DMS153 (cell line): ENCODE measurements at regions not wholly inside any gene's neighbourhood (a gene's known extent, or its start where the extent isn't known, plus 50 kb on each side); places are given as distances from the start of the nearest gene placed in this dataset.

Source experiments
- DNase-seq: peaks from one replicate; lab custom pipeline; 2025; lab: John Stamatoyannopoulos, UW

DNA sequence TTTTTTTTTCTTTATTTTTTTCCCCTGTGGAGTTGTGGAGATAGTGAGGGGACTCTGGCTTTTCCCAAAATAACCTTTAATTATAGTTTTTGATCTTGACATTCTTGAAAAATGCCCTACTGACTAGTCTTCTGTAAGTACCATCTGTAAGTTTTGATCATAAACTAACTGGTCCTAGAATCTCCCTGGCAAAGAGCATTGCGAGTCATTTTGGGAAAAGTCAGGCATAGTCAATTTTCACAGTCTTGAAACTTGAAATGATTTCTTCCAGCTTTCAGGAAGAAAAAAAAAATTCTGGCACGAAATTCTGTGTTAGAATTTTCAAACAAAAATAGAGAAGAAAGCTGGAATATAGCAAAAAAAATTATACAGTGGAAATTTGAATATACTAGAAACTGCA, 181.2 kb upstream of the SNX7 start:
- DNase-seq: no peak

DNA sequence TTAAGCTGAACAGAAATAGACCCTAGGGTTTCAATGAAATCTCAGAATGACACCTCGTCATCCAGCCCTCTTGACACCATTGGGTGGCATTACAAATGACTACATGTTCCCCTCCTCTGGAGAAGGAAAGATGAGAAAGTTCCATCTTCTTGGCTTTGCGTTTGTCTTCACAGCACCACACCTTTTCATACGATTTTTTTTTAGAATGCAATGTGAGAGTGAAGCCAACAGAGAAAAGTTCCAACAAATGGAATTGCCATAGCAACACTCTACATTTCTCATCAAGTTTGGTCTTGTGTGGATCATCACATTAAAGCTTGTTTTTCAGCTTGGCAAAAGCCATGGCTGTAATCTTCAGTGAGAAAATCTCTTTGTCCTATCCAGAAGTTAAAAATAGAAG, 183.4 kb upstream of the SNX7 start:
- no peak for DNase-seq

DNA sequence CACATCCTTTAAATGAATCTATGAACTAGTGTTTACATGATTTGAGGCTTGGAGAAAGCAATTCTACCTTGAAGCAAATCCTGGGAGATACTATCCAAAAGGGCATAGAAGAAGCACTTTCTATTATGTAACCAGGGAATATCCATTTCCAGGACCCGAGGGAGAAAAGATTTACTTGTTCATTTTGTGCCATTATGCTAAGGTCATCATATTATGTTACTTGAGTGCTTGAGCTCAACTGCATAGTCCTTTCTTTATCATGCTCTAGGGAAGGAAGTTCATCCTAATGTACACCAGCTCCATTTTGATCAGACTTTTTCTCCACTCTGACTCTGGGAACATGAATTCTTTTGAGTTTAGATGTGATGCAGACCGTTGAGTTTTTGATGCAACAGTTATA, 188.6 kb upstream of the SNX7 start:
- DNase-seq: no peak

DNA sequence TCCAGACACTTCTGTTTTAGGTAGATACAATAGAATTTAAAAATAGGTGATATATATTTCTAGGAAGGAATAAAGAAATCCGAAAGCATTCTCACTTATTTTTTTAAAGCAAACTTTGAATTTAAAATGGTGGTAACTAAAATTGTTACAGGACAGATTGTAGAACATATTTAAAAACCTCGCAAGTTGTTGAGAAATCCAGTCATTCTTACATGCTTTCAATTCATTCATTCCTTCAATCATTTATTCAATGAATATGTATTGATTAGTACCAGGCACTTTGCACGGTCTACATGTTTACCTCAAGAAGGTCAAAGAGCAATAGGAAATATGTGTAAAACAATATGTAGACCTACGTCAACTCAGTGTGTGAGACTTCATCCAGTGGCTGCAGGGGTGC, 189.9 kb upstream of the SNX7 start:
- DNase-seq: no peak

DNA sequence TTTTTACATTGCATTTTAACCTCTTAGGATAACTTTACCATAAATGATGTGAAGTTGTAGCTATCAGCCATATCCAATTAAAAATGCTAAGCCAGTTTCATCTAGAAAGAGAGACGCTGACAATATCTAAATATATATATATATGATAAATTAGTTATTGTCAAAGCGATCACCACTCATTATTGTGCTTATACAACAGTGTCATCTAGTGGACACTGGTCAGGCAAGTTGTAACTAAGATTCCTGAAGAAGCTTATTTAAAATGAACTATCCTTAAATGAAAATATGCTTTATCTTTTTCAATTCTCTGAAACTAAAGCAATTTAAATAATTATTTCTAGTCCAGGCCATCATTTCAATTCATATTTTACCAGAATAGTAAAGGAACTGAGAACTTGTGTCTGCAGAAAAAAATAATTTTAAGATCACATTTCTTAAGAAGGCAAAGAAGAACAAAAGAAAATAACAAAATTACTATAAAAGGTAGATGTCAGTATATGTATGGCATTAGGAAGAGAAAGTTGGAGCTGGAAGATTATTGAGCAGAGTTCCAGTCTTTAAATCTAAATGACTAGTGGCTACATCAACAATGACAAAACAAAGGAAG, 193.3 kb upstream of the SNX7 start:
- peak; percentile 30 for DNase-seq

DNA sequence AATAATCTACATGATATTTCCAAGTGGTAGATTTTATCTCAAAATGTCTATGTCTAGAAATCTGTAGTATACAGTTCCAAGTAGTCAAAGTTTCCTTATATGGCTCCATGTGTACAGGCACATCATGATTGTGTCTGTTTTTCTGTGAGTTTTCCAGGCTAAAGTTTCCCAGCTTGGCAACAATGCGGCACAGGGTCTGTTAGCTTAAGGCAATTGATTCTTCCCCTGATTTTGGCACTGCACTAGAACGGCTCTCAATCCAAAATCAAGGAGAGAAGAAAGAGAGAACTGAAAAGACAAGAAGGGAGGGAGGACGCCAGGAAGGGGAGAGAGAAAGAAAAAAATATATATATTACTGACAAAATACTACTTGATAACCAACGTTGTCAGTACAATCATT, 193.9 kb upstream of the SNX7 start:
- DNase-seq: no peak

DNA sequence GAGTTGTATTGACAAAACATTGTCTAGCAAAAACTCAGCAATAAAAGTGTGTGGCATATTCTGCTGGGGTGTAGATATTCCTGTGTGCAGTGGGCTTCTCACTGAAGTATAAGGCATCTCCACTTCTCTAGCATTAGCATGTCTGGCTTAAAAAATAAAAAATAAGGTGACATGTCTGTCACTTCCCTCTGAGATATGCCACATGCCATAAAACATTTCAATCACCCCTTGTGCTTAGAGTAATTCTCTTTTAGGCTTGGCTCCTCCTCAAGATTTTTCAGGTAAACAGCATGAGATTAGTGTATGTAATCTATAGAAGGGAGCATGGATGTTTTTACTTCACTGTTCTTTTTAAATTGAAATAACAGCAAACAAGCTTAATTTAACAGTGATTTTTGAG, 194.4 kb upstream of the SNX7 start:
- no peak for DNase-seq

DNA sequence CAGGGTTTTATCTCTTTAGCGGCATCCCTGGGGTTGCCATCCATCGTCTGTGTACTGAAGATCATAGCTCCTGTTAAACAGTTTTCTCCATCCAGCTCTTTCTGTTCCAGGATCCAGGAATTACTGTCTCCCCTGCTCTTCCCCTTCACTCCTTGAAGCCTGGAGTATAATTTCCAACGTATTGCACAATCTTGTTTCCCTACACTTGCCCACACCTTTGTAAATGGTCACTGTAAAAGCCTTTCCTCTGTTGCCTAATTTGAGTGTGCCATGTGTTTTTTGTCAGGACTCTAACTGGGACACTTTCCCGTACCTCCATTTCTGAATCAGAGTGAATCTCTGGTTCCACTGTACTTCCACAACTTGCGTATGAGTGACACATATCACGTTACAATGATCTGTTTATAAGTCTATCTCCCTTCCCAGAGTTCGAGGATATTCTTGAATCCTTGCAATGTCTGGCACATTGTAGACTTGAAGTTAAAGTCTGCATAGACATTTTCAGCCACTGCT, 199.6 kb upstream of the SNX7 start:
- no peak for DNase-seq

DNA sequence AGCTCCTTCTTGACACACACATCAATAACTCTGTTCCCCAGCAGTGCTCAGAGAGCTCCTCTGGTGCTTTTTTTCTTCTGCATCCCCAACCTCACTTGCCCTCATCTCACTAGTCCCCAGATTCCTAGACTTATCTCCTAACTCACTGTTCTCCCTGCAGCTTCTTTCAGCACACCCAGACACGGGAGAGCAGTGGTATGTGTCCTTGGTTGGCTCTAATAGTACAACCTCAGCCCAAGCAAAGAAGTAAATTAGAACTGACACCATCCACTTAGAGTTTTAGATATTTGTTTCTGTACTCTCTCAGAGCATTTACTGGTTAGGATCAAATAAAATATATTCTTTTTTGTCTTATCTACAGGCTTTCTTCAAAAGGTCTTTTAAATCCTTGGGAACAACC, 201.4 kb upstream of the SNX7 start:
- DNase-seq: no peak

DNA sequence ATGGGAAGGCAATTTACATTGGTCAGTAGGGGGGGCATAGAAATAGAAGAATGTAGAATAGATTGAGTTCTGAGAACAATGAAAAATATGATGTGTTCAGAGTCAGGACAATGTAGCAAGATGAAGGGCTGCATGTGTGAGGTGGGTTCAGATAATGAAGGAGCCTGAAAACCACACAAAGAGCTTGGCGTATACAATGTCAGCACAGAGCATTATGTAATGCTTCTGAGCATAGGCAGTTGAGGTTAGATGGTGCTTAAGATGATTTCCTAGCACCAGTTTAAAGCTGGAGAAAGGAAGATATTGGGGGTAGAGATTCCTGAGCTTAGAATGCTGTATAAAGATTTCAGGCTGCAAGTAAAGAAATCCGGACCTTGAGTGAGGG, 202.0 kb upstream of the SNX7 start:
- no peak for DNase-seq

DNA sequence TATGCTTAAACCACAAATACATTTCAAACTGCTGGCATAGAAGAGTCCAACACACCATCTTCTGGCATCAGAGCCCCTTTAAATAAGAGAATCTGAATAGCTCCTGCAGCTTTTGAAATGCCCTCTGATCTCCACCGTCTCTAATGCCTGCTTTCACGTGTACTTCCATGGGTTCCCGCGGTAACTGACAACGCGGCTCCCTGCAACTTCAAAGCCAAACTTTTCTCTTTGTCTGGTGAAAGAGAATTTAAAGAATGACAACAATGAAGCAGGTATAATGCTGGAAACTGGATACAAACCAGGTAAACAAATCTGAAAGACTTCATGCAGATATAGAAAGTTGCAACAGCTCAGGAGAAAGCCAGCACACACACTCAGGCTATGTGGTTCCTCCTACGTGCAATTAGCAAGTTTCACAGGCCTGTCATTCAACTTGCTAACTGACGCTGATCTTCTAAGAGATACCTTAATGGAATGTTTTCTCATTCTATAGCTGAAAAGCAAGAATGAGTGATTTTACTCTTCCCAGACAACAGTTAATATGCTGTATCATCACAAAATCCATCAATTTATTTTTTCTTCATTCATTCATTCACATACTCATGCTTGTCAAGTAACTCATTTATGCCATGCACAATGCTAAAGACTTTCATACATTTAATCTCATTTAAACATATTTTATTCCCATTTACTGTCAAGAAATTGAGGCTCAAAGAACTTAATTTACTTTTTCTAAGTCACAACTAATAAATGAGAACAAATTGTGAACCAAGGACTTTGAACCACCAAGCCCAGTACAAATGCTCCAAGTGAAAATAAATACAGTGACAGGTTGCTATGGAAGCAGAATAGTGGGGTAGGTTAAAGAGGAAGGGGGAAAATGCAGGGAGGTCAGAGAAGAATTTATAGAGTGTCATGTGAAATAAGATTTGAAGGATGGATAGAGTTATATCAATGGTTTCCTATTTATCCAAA, 202.7 kb upstream of the SNX7 start:
- no peak for DNase-seq

DNA sequence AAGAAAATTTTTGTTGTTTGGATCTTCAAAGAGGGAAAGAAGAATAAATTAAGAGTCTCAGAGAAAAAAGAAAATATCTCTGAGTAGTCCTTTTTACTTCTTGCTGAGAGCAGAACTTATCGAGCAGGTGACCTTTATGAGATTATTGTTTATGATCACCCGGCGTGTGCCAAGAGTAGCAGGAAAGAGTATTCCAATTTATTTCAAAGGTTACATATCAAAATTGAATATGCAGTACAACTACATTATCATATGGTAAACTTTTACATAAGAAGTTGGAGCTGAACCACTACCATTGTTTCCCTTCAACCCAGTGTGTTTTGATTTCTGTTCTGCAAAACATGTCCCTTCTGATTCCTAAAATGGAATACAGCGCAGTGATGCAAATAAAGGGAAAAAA, 204.3 kb upstream of the SNX7 start:
- DNase-seq: no peak

DNA sequence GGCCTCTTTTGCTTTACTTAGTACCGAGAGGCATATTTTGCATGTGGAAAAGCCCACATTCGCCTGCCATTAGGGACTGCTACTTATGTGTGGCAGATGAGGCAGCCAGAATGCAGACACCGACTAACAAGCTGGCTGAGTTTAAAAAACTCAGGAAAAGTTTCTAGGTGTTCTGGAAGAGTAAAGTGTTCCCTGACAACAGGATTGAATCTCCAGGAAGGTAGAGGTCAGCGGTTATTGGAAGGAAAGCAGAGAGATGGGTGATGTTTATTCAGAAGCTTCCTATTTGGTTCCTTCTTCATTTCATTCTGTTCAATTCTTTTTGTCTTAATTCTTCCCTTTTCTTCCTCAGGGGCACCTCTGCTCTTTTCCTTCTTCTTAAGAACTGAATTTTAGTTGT, 206.9 kb upstream of the SNX7 start:
- DNase-seq: no peak

DNA sequence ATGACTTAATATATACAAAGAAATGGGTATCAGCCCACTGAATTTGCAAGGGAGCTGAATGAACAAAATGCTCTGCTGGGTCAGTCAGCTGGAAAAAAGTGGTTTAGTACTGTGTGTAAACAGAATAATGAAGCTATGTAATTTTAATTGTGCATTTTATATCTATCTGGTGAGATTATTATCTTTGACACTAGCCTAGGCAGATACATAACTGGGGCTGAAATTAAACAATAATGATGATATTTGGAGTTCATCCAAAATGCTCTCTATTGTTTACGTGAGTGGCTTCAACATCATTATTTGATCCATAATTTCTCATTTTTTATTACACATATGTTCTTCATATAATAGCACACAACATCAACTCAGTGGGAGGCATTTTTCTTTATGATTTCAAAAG, 208.5 kb upstream of the SNX7 start:
- DNase-seq: no peak

DNA sequence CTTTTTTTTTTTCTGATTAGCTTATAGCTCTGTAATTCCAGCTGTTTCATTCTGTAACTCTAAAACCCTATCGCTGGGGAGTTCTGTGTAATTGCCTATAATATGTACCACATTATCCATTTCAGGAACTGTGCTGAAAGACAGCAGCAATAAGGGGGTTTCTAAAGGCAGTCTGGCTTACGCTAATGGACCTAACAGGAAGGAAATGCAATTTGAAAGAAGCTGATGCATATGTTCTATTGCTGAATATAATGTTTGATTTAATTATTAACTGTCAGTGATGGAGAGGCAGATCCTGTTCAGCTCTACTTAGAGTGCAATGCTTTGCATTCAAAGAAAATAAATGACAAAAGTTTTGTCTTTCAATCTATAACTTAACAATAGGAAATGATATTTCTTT, 209.4 kb upstream of the SNX7 start:
- DNase-seq: no peak

DNA sequence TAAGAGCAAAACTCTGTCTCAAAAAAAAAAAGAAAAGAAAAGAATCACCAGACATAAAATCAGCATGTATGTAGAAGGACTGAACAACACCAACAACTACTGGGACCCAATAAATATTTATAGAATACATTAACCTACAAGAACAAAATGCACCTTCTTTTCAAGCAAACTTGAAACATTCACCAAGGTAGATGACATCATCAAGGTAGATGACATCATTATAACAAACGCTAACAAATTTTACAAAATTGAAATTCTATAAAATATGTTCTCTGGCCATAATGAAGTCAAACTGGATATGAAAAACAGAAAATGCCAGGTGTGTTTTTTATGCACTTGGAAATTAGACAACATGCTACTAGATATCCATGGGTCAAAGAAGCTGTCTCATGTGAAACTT, 220.2 kb upstream of the SNX7 start:
- no peak for DNase-seq

DNA sequence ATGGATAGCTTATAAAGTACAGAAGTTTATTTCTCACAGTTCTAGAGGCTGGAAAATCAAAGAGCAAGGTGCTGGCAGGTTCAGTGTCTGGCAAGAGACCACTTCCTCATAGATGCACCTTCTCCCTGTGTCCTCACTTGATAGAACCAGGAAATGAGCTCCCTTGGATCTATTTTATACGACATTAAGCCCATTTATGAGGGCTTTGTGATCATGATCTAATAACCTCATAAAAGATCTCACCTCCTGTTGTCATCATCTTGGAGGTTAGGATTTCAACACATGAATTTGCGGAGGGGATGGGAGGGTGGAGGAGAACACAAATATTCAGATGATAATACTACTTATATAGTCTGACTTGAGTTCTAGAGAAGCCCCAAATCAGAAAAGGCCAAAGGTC, 222.1 kb upstream of the SNX7 start:
- DNase-seq: no peak

DNA sequence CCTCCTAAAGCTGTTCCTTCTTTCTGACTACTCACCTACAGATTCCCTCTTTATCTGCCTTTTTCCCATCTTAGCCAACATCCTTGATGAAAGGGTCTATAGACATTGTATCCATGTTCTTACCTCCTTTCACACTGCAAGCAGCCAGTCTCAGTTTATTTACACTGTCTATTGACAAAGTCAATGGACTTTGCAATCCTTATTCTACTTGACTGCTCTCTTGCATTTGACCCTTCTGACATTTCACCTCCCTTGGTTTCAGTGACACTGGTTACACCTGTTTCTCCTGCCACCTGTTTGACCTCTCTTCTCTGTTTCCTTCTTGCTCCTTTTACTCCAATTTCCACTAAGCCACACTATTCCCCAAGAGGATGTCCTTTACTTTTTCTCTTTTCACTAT, 224.0 kb upstream of the SNX7 start:
- DNase-seq: no peak

DNA sequence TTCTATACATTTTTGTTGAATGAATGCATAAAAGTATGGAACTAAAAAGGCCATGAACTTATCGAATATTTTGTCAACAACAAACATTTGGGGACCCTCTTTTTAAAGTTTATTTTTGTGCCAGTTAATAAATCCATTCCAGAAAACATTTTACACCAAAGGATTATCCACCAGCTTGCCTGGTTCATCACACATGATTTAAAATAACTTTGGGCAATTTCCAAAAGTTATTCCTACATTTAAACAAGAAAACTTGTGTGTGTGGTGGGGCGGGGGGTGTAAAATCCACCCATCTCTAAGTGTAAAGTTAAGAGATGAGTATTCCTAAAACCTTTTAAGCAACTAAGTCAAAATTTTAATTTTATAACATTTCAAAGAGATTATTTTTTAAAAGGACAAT, 224.5 kb upstream of the SNX7 start:
- DNase-seq: no peak

DNA sequence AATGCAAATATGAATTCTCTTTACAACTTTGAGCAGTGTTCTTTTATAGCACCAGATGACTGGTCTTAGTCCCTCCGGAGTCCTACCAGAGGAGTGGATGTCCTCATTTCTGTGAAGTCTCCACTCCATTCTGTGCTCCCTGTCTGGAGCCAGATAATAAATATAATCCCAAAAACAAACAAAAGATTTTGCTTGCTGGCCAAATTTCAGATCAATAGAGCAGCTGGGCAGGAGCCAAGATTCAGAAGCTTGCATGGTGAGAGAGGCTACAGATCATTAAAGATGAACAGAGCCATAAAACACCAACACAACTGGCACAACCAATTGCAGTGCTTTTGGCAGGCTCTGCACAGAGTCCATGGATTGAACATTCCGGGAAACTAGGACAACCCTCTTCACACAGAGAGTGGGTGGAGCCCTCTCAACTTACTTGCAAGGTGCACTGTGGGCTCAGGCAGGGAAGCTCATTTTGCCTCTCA, 231.5 kb upstream of the SNX7 start:
- DNase-seq: peak; percentile 97

DNA sequence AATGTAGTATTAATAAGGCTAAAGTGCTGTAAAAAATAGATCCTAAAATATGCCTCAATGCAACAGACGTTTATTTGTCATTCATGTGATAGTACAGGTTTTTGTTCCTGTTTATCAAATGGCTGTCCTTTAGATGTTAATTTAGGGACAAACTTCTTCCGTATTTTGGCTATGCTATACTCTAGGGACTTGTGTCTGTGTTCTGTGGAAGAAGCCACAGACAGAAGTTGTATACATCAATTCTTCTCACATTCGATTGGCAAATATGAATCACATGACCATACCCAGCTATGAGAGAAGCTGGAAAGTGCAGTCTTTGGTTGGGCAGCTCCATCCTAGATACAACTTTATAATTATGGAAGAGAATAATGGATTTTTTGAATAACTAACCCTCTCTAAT, 232.7 kb upstream of the SNX7 start:
- no peak for DNase-seq

DNA sequence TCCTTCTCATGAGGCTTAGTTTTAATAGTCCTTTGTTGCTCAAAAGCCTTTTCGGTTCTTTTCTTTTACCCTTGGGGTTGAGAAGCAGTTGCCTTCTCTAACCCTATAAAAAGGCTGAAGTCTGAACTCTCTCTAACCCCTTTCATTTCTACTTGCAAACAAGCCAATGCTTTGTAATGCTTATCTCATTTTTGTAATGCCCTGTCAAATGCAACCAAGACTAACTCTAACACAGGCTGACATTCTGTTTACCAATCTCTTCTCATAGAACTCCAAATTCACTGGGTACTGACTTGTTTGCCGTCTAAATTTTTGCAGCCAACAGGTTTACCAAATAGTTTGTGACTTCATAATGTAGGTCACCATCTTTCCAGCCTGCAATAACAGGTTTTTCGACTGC, 233.9 kb upstream of the SNX7 start:
- no peak for DNase-seq

DNA sequence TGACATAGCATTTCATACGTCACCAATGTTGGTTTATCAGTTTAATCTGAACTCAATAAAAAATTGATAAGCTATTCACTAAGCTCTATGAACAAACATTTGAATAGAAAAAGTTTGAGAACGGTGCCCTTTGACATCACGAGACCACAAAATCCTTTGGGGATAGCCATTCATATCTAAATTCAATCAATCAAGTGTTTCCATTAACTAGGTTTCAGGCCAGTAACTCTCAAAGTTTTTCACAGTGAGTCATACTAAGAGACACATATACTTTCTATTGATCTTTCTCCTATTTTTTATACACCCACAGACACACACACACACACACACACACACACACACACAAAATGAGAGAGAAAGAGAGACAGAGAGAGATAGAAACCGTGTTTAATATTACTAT, 235.4 kb upstream of the SNX7 start:
- DNase-seq: no peak
